Lower leg skin (tissue), 3 donors: ENCODE measurements at regions not wholly inside any gene's neighbourhood (a gene's known extent, or its start where the extent isn't known, plus 50 kb on each side); places are given as distances from the start of the nearest gene placed in this dataset.

Experiments
- POLR2A ChIP-seq, 2 donors: fragments of 450-650 bp; IDR thresholded peaks; one replicate each; pipeline ENCODE4 v1.6.1; 2016 to 2017; ENCODE audit warnings: antibody characterized with exemption in 2 of 2, mild to moderate bottlenecking in 1 of 2, moderate library complexity in 1 of 2
- TF ChIP-seq, protein P1 (sequence below), 3 donors: fragments of 450-650 bp; IDR thresholded peaks; one replicate each; pipeline ENCODE4 v1.5.1; 2016; ENCODE audit warnings: antibody characterized with exemption in 3 of 3, mild to moderate bottlenecking in 3 of 3, moderate library complexity in 2 of 3

DNA sequence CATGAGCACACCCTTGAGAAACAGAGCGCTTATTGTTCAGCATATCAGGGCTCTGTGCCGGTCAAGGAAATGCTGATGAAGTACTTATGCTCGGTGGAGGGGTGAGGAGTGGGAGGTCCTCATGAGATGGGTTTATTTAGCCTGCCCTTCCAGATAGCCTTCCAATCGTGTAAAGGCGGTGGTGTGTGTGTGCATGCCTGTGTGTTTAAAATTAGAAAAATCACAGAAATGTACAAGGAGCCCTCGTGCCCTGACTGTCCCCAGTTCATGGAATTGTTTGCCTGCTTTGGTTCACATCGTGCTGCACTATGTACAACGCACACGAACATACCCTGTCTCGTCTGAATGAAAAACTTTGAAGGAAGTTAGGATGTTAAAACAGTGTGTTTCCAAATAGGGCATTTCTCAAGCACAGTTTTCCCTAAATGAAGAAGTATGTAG, 158.6 kb downstream of the AQP4 start:
- TF ChIP-seq, protein P1, sequence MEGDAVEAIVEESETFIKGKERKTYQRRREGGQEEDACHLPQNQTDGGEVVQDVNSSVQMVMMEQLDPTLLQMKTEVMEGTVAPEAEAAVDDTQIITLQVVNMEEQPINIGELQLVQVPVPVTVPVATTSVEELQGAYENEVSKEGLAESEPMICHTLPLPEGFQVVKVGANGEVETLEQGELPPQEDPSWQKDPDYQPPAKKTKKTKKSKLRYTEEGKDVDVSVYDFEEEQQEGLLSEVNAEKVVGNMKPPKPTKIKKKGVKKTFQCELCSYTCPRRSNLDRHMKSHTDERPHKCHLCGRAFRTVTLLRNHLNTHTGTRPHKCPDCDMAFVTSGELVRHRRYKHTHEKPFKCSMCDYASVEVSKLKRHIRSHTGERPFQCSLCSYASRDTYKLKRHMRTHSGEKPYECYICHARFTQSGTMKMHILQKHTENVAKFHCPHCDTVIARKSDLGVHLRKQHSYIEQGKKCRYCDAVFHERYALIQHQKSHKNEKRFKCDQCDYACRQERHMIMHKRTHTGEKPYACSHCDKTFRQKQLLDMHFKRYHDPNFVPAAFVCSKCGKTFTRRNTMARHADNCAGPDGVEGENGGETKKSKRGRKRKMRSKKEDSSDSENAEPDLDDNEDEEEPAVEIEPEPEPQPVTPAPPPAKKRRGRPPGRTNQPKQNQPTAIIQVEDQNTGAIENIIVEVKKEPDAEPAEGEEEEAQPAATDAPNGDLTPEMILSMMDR (IDR thresholded peaks at IDR 0.05), result no peak
- no peak for TF ChIP-seq POLR2A (IDR thresholded peaks at IDR 0.05)
